Left renal cortex interstitium (tissue), 4 donors: ENCODE measurements at regions not wholly inside any gene's neighbourhood (a gene's known extent, or its start where the extent isn't known, plus 50 kb on each side); places are given as distances from the start of the nearest gene placed in this dataset.
"Not testable (repeated sequence)": the region's sequence is repeated elsewhere in the genome, so short reads cannot be mapped to it uniquely, and the experiment has no call there.

Source experiments
- DNase-seq, 4 donors: peaks; one replicate each; pipeline ENCODE4 v3.0.0-alpha.2; 2013; ENCODE audit warnings: low read depth in 4 of 4, low spot score in 2 of 4, missing footprints in 1 of 4

DNA sequence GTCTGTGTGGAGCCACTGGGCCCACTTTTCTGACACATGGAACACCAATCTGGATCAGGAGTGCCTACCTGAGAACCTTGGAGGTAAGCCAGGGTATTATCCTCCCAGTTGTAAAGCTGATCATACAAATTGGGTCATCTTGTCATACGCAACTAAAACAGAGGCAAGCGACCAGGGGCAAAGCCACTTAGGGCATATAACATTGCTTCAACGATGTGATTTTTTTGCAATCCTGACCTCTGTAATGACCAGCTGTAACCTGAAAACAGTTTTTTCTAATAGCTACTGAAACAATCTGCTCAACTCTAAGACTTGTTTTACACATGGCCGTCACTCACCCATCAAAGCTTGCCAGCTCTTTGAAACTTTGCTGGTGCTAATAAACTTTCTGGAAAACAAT, 261.5 kb upstream of the AGTR2 start:
- no peak for DNase-seq

DNA sequence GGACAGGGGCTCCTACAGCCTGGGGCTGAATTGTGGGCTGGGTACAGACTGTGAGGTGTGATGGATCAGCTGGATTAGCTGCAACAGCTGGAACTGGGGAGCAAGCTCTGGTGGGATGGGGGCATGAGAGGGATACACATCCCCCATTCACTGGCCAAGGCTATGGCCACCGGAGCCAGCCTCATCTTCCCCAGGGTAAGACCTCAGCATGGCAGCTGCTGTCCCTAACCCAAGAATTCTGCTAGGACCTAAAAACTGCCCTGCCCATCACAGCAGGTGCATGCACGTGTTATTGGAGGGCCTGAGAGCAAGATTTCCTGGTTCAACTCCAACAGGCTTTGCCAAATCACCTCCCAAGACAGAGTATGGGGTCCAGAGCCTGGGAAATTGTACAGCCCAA, 258.6 kb upstream of the AGTR2 start:
- DNase-seq: no peak

DNA sequence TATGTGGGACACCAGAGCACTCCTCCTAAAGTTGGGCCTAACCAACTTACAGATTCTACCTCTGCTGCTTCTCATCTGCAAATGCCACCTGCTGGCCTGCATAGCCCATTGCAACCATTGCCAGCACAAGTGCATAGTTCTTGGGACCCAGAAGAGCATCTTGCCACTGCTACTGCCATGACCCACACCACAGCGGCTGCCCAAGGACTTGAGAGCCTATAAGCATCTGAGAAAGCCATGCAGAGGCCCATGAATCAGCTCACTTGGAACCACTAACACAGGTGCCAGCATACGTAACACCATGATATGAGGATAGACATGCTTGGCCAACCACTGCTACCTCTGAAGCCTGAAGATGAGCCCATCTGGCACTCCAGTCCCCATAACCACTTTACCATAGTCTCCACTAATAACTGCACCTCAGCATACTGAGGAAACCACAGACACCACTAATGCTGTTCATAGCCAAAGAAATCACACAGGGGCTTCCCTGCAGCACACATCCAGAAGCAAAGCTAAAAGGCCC, 258.1 kb upstream of the AGTR2 start:
- no peak for DNase-seq

DNA sequence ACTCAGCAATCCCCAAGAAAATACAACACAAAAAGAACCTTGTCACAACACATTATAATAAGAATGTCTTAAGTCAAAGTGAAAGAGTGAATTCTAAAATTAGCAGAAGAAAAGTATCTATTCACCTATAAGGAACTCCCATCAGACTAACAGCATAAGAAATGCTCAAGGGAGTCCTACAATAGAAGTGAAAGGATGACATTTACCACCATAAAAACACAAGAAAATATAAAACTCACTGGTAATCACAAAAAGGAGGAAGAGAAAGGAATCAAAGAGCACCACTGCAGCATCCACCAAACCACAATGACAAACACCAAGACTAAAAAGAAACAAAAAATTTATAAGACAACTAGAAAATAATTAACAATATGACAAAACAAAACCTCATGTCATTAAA, 257.0 kb upstream of the AGTR2 start:
- no peak for DNase-seq

DNA sequence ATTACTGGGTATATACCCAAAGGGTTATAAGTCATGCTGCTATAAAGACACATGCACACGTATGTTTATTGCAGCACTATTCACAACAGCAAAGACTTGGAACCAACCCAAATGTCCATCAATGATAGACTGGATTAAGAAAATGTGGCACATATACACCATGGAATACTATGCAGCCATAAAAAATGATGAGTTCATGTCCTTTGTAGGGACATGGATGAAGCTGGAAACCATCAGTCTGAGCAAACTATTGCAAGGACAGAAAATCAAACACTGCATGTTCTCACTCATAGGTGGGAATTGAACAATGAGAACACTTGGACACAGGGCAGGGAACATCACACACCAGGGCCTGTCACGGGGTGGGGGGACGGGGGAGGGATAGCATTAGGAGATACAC, 254.9 kb upstream of the AGTR2 start:
- DNase-seq: not testable (repeated sequence)

DNA sequence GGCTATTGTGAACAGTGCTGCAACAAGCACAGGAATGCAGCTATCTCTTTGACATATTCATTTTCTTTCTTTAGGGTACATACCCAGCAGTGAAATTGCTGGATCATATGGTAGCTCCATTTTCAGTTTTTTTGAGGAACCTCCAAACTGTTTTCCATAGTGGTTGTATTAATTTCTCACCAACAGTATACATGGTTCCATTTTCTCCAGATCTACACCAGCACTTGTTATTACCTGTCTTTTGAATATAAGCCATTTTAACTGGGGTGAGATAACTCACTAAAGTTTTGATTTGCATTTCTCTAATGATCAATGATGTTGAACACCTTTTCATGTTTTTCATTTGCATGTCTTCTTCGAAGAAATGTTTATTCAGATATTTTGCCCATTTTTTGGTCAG, 241.1 kb upstream of the AGTR2 start:
- no peak for DNase-seq

DNA sequence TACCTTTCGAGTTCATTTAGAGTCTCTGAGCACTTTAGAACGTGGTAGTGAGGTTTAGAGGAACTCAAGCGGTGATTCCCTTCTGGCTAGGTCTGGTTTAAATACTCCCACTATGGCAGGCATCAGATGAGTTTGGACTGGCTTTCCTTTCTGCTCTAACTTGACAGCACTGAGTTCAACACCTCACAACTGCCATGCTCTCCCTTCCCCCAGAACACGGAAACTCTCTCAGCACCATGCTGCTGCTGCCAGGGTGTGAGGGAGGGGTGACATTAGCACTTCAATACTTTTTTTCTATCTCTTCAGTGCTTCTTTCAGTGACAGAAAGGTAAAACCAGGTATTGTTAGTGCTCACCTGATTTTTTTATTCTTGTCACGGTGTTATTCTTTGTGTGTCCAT, 234.5 kb upstream of the AGTR2 start:
- DNase-seq: no peak

DNA sequence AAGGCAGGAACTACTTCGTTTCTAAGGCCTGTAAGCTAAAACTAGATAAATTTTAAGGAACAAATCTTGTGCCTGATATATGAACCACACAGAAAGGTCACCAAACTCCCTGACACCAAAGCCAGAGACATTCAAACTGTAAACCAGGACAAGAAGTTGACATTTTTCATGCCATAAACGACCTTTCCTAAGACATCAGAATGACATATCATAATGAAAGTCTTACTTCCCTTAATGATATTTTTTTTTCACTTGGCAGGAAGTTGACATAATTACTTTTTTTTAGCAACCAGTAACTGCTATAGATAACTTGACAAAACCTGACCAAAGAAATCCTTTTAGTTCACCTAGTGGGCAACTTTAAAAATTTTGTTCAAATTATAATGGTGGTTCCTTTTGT, 231.5 kb upstream of the AGTR2 start:
- no peak for DNase-seq

DNA sequence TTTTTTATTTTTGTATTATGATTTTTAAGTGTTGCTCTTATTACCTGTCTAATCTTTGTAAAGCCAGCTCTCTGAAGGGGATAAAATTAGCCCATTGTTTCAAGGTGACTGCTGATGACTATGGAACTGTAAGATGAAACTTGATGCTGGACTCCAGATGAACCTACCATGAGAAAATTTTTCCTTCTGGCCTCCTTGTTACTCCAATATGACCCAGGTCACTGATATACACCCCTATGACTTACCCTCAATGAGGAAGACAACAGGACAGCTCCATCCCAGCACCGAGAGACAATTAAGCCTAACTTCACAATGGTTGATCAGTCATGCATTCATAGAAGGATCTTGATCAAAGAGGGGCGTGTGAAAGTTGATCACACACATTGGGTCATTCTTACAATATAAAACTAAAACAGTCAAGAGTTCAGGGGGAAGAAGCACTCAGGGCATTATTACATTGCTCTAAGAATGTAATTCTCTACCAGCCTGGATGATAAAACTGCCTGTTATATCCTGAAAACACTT, 230.8 kb upstream of the AGTR2 start:
- peak in 1 of 4 donors; percentile 0 for DNase-seq

DNA sequence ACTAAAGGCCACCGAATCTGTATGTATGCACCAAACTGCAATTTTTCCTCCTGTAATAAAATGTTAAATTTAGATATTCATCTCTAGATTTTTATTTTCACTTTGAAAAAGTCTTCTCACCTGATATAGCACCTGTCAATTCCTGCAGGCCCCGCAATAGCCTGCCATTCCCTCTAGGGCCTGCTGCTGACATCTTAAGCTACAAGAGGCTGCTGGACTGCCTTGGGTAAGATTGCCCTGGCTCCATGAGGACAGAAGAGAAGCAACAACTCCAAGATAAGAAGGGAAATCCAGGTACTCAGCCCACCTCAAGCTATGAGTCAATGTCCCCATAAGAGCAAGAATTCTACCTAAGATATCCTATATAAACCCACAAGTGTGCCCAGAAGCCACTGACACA, 230.2 kb upstream of the AGTR2 start:
- no peak for DNase-seq

DNA sequence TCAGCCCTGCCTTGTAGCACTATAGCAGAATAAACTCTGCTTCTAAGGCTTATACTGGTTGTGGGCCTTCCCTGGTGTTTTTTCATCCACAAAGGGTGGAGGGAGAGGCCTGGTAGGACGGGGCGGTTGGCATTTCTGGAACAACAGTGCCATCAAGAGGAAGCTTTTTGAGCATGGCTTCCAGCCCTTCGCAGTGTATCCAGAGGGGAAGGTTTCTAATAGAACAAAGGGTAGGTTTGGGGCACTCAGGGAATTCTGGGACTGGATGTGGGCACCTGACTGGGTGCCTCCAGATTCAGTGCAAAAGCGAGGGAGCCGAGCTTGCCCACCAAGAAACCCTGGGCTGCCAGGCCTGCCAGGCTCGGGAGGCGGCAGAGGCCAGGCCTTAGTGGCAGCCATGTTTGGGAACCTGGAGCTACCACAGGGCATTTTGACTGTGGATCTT, 229.6 kb upstream of the AGTR2 start:
- peak in 1 of 4 donors; percentile 47 for DNase-seq

DNA sequence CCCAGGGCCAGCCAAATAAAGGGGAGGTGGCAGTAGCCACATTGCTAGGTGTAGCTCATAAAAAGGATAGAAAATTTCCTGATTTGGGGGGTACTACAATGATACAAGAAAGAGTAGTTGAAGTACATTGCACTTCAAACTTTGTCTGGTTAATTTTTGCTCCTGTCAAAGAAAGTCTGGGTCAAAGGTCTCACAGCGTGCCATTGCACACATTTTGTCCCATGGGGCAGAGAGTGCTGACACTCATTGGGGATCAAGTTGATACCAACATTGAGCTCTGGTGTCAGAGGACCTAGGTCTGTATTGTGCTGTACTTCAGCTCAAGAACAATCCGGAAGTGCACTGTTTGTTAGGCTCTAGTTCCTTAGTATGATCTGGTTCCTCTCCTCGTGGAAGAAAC, 229.2 kb upstream of the AGTR2 start:
- DNase-seq: no peak

DNA sequence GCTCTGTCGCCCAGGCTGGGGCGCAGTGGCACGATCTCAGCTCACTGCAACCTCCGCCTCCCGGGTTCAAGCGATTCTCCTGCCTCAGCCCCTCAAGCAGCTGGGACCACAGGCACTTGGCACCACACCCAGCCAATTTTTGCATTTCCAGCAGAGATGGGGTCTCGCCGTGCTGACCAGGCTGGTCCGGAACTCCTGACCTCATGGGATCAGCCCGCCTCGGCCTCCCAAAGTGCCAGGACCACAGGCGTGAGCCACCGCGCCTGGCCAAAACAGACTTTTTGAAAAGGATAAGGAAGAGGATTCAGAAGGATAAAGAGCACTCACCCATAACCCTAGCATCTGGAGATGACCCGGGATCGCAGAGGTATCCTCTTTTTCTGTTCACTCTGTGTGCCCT, 224.5 kb upstream of the AGTR2 start:
- no peak for DNase-seq

DNA sequence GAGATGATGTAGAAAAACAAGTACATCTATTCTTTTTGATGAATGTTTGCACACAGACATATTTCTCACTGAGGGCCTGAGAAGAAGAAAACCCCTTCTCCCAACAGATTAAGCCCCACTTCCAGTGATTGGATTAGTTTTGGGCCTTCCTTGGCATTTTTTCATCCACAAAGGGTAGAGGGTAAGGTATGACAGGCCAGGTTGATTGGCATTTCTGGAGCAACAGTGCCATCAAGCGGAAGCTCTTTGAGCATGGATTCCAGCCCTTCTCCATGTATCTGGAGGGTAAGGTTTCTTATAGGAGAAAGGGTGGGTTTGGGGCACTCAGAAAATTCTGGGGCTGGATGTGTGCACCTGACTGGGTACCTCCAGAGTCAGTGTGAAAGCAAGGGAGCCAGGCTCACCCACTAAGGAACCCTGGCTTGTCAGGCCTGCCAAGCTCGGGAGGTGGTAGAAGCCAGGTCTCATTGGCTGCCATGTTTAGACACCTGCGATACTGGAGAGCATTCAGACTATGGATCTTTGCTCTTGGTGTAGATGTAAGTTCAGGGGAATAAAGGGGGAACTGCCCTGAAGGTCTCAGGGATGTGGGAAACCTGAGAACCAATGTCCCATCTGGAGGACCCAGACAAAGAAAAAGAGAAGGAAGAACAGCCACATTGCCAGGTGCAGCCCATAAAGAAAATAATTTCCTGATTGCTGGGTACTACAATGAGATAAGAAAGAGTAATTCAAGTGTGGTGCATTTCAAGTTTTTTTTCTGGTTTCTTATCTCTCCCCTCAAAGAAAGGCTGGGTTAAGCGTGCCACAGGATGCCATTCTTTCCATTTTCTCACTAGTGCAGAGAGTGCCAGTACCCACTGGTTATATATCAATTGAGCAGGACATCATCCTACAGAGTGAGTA, 222.3 kb upstream of the AGTR2 start:
- DNase-seq: no peak

DNA sequence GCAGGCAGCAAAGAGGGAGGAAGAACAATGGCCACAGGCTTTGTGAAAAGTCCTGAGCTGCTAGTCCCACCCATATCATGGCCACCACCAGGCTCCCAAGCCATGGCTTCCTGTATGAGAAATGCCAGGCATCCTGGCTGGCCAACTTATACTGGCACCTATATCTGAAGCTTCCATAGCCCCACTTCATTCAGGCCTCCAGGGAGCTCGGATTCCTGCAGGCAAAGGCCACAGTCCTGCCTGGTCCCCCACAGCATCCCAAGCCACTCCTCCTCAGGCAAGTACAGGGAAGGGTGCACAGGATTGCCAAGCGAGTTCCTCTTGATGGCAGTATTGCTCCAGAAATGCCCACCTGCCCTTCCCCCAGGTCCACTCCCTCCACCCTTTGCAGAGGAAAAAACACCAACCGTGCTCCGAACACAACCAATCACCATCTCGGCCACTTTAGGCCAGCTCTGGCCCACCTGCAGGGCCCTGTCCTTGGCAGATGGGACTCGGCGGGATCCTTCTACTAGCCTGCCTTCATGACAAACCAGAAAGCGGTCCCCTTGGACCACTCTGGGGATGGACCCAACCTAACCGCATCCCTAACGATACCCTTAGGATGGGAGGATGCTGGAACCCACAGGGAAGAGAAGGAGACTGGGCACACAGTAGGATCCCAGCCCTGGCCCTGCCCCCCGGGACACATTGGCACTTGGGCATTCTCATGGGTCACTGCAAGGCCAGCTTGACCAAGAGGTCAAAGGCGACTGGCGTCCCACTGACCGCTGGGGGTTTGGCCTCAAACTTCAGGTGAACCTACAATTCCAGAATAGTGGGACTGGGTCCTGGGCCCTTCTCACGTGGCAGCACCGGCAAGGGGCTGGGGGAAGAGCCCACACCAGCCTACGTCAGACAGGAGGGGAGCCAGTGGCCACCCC, 220.4 kb upstream of the AGTR2 start:
- no peak for DNase-seq

DNA sequence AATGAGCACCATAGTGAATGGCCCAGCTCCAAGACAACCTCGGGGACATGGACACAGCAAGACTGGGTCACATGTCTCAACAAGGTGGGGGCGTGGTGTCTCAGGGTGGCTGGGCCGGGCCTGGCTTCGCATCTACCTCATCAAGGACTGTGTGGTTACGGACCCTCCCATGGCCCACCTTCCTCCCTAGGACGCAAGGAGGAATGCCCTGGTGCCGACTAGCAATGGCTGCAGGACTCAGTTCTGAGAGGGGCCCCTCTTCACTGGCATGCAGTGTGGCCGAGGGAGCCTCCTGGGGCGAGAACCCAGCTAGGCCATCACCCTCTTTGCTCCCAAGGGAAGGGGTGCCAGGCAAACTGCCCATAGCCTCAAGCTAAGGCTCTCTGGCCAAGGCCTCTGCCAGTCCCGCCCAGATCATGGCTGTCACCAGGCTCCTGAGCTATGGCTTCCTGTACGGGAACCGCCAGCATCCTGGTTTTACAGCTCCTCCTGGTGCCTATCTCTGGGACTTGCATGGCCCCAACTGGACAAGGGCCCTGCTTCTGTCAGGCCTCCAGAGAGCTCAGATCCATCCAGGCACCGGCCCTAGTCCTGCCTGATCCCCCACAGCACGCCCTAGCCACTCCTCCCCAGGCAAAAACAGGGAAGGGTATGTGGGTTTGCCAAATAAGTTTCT, 218.0 kb upstream of the AGTR2 start:
- no peak for DNase-seq

DNA sequence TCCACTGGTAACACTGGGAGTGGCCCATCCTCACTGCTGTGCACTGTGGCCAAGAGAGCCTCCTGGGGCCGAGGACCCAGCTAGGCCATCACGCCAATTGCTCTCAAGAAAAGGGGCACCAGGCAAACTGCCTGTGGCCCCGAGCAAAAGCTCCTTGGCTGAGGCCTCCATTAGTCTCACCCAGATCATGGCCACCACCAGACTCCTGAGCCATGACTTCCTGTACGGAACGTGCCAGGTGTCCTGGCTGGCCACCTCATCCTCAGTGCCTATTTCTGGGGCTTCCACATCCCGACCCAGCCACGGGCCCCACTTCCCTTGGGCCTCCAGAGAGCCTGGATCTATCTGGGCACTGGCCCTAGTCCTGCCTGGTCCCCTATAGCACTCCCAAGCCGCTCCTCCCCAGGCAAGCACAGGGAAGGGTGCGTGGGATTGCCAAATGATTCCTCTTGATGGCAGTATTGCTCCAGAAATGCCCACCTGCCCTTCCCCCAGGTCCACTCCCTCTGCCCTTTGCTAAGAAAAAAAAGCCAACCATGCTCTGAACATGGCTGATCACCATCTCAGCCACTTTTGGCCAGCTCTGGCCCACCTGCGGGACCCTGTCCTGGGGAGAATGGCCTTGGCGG, 212.6 kb upstream of the AGTR2 start:
- DNase-seq: no peak

DNA sequence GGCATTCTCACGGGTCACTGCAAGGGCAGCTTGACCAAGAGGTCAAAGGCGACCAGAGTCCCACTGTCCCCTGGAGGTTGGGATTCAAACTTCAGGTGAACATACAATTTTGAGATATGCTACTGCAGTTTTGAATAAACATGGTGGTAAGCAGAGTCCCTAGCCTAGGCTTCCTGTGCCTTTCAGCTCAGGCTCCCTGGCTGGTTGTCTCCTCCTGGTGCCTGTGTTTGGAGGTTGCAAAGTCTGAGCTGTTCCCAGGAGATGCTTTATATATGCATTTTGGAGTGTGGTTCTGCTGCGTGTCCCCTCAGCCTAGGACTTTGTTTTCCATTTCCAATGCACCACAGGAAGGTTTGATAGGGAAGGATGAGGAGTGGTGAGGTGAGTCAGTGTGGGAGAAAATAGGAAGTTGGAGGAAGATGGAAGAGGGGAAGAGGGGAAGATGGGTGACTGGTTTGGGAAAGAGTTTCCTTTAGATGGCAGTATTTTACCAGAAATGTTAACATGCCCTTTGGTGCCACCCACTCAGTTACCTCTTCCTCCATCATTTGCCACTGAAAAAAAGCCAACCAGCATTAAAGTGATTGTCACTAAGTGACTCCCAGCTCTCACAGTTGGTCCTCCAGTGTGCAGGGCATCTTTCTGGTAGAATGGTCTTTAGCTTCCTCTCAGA, 211.7 kb upstream of the AGTR2 start:
- no peak for DNase-seq

DNA sequence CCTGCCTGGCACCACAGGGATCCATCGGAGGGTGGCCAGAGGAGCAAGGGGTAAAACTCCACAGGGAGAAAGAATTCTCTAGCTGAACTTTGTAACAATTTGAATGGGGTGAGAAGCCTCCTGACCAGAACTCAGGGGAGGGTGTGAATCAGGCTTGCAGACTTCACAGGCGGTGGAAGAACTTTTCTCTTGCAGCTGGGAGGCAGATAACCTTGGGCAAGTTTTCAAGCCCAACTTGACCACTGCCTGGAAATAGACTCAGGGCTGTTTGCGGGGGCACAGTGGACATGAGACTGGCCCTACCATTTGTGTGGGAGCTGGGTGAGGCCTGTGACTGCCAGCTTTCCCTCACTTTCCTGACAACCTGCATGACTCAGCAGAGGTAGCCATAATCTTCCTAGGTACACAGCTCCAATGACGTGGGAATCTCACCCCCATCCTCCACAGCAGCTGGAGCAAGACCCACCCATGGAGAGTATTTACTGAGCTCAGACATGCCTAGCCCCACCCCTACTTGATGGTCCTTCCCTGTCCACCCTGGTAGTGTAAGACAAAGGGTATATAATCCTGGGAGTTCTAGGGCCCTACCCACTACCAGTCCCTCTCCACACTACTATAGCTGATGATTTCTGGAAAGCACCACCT, 210.0 kb upstream of the AGTR2 start:
- DNase-seq: no peak
